NB4 (cell line): ENCODE measurements at regions not wholly inside any gene's neighbourhood (a gene's known extent, or its start where the extent isn't known, plus 50 kb on each side); places are given as distances from the start of the nearest gene placed in this dataset.

Experiments used
- CTCF ChIP-seq: IDR thresholded peaks from one replicate; pipeline ENCODE4 v1.5.1; 2012; ENCODE audit warnings: low read depth, low read length
- MYC ChIP-seq: IDR thresholded peaks from 2 replicates; pipeline ENCODE4 v1.6.1; 2011; ENCODE audit warnings: low read depth, low read length
- POLR2A ChIP-seq: IDR thresholded peaks from 2 replicates; pipeline ENCODE4 v1.6.1; 2011; ENCODE audit warnings: mild to moderate bottlenecking; ENCODE audit not compliant: insufficient read length; ENCODE audit errors: extremely low read depth
- TF ChIP-seq, protein P1 (sequence below): IDR thresholded peaks from 2 replicates; pipeline ENCODE4 v1.6.1; 2011; ENCODE audit warnings: low read depth, low read length

GRCh38 chr2:180539541-180539940 is 440.9 kb upstream of the UBE2E3 start:
- TF ChIP-seq POLR2A (no peak), CTCF (no peak), MYC (no peak)
- TF ChIP-seq, protein P1, sequence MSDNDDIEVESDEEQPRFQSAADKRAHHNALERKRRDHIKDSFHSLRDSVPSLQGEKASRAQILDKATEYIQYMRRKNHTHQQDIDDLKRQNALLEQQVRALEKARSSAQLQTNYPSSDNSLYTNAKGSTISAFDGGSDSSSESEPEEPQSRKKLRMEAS, result no peak
